LNCaP clone FGC (cell line): ENCODE measurements at regions not wholly inside any gene's neighbourhood (a gene's known extent, or its start where the extent isn't known, plus 50 kb on each side); places are given as distances from the start of the nearest gene placed in this dataset.

Experiments
- DNase-seq: peaks from one replicate; pipeline ENCODE4 v3.0.0-alpha.2; 2011; ENCODE audit warnings: low read depth
- H3K4me3 ChIP-seq: 2 replicates; pipeline ENCODE4 v1.5.1; 2011; ENCODE audit warnings: mild to moderate bottlenecking, low read depth, low read length, control low read depth
- CTCF ChIP-seq: IDR thresholded peaks from 2 replicates; pipeline ENCODE4 v1.5.1; 2012; ENCODE audit warnings: mild to moderate bottlenecking; ENCODE audit not compliant: control insufficient read depth, insufficient read depth; ENCODE audit errors: extremely low read depth

- no peak overlapping the region for H3K4me3 ChIP-seq
- no peak for DNase-seq
- no peak for TF ChIP-seq CTCF
Measured at GRCh38 chr13:112185466-112185865, 118.5 kb downstream of the SOX1 start.

- TF ChIP-seq CTCF: no peak
- no peak overlapping the region for H3K4me3 ChIP-seq
- no peak for DNase-seq
Measured at GRCh38 chr13:112186091-112186490, 119.1 kb downstream of the SOX1 start.

- DNase-seq: no peak
- no peak overlapping the region for H3K4me3 ChIP-seq
- TF ChIP-seq CTCF: no peak
Measured at GRCh38 chr13:112187527-112188297, 120.8 kb downstream of the SOX1 start.

- DNase-seq: no peak
- no peak overlapping the region for H3K4me3 ChIP-seq
- TF ChIP-seq CTCF: no peak
Measured at GRCh38 chr13:112188298-112188610, 121.3 kb downstream of the SOX1 start.

GRCh38 chr13:112193463-112194166, 126.7 kb downstream of the SOX1 start:
- no peak for DNase-seq
- no peak for TF ChIP-seq CTCF
- H3K4me3 ChIP-seq: no peak overlapping the region

GRCh38 chr13:112194167-112194530, 127.2 kb downstream of the SOX1 start:
- no peak for DNase-seq
- TF ChIP-seq CTCF: no peak

More at GRCh38 chr13:112194167-112194530, 127.2 kb downstream of the SOX1 start:
- no peak overlapping the region for H3K4me3 ChIP-seq
